NCI-H748 (cell line): ENCODE measurements at regions not wholly inside any gene's neighbourhood (a gene's known extent, or its start where the extent isn't known, plus 50 kb on each side); places are given as distances from the start of the nearest gene placed in this dataset.

ENCODE experiments used
- DNase-seq: peaks from one replicate; lab custom pipeline; 2025; ENCODE audit not compliant: unreplicated experiment; lab: John Stamatoyannopoulos, UW

GRCh38 chr10:130230036-130230435 lies 93.8 kb downstream of the GLRX3 start:
- no peak for DNase-seq

GRCh38 chr10:130230611-130231010 lies 94.4 kb downstream of the GLRX3 start:
- no peak for DNase-seq

- DNase-seq, result no peak
Observed at GRCh38 chr10:130231251-130231741, 95.1 kb downstream of the GLRX3 start.

GRCh38 chr10:130232166-130233034 lies 96.2 kb downstream of the GLRX3 start:
- no peak for DNase-seq

- no peak for DNase-seq
Observed at GRCh38 chr10:130233035-130233360, 96.8 kb downstream of the GLRX3 start.

- DNase-seq, result no peak
Observed at GRCh38 chr10:130233426-130233825, 97.2 kb downstream of the GLRX3 start.

GRCh38 chr10:130234171-130234965 lies 98.2 kb downstream of the GLRX3 start:
- no peak for DNase-seq

- no peak for DNase-seq
Observed at GRCh38 chr10:130236711-130237110, 100.5 kb downstream of the GLRX3 start.

GRCh38 chr10:130240409-130240808 lies 104.2 kb downstream of the GLRX3 start:
- no peak for DNase-seq

- no peak for DNase-seq
Observed at GRCh38 chr10:130242513-130242912, 106.3 kb downstream of the GLRX3 start.

- DNase-seq, result no peak
Observed at GRCh38 chr10:130243015-130243414, 106.8 kb downstream of the GLRX3 start.

GRCh38 chr10:130244031-130244927 lies 108.1 kb downstream of the GLRX3 start:
- no peak for DNase-seq

- DNase-seq, result no peak
Observed at GRCh38 chr10:130244928-130245495, 108.8 kb downstream of the GLRX3 start.

GRCh38 chr10:130246113-130246512 lies 109.9 kb downstream of the GLRX3 start:
- DNase-seq, result no peak

- DNase-seq, result no peak
Observed at GRCh38 chr10:130250127-130250526, 113.9 kb downstream of the GLRX3 start.

GRCh38 chr10:130251766-130252165 lies 115.6 kb downstream of the GLRX3 start:
- no peak for DNase-seq

- no peak for DNase-seq
Observed at GRCh38 chr10:130254243-130254642, 118.1 kb downstream of the GLRX3 start.

- no peak for DNase-seq
Observed at GRCh38 chr10:130254662-130255061, 118.5 kb downstream of the GLRX3 start.

- DNase-seq, result no peak
Observed at GRCh38 chr10:130255777-130256176, 119.6 kb downstream of the GLRX3 start.

GRCh38 chr10:130257897-130258296 lies 121.7 kb downstream of the GLRX3 start:
- no peak for DNase-seq

- DNase-seq, result no peak
Observed at GRCh38 chr10:130259380-130259779, 123.2 kb downstream of the GLRX3 start.
